ENCODE measurements at regions not wholly inside any gene's neighbourhood (a gene's known extent, or its start where the extent isn't known, plus 50 kb on each side); places are given as distances from the start of the nearest gene placed in this dataset.

GRCh38 chr22:23380911-23381310 is 199.2 kb downstream of the IGLL1 start:
- TF ChIP-seq CTCF (IDR thresholded peaks at IDR 0.05; ENCODE audit: borderline replicate concordance, extremely low read depth, low read length, poor library complexity, severe bottlenecking) (no peak), EZH2 (IDR thresholded peaks at IDR 0.05; ENCODE audit: borderline replicate concordance, low read depth, low read length, severe bottlenecking) (no peak)

Measured in DND-41 (cell line).